Natural killer cell (primary cell): ENCODE measurements at regions not wholly inside any gene's neighbourhood (a gene's known extent, or its start where the extent isn't known, plus 50 kb on each side); places are given as distances from the start of the nearest gene placed in this dataset.
"Not testable (repeated sequence)": the region's sequence is repeated elsewhere in the genome, so short reads cannot be mapped to it uniquely, and the experiment has no call there.

Experiments used
- ATAC-seq, 3 donors: fragments of 150-1000 bp in 2 of 3; fragments of 200-7000 bp in 1 of 3; cut with Tn5 transposase; 1 replicate in 1 of 3; 2 replicates in 2 of 3; pipeline ENCODE4 v1.10.0; 2021; ENCODE audit warnings: mild to moderate bottlenecking in 2 of 3, moderate library complexity in 2 of 3
- DNase-seq, 2 donors: peaks; one replicate each; pipeline versions ENCODE4 v3.0.0 to v3.0.0-alpha.2; 2013 to 2021; ENCODE audit warnings: mixed read lengths in 1 of 2
- H3K27ac ChIP-seq: one replicate; pipeline ENCODE4 v1.5.1; 2013; ENCODE audit warnings: mild to moderate bottlenecking, low read length
- H3K27me3 ChIP-seq: one replicate; pipeline ENCODE4 v1.6.1; 2013; ENCODE audit warnings: low read length; ENCODE audit not compliant: control insufficient read depth, insufficient read depth
- H3K36me3 ChIP-seq: one replicate; pipeline ENCODE4 v1.6.1; 2013; ENCODE audit warnings: low read length; ENCODE audit not compliant: control insufficient read depth, insufficient read depth
- H3K4me1 ChIP-seq: one replicate; pipeline ENCODE4 v1.6.1; 2013; ENCODE audit warnings: low read length; ENCODE audit not compliant: control insufficient read depth, insufficient read depth
- H3K4me3 ChIP-seq: one replicate; pipeline ENCODE4 v1.5.1; 2013; ENCODE audit warnings: low read length
- H3K9me3 ChIP-seq: one replicate; pipeline ENCODE4 v1.6.1; 2013; ENCODE audit warnings: low read length; ENCODE audit not compliant: control insufficient read depth, insufficient read depth
- H3K27ac Mint-ChIP-seq, 2 donors: one replicate each; pipeline ENCODE4 v1.8.0; 2022; ENCODE audit warnings: mild to moderate bottlenecking in 2 of 2, mixed read lengths in 2 of 2, moderate library complexity in 1 of 2
- H3K27me3 Mint-ChIP-seq, 2 donors: one replicate each; pipeline ENCODE4 v1.8.0; 2022; ENCODE audit warnings: low read depth in 2 of 2, mixed read lengths in 2 of 2
- H3K36me3 Mint-ChIP-seq: one replicate; pipeline ENCODE4 v1.8.0; 2022; ENCODE audit warnings: mixed read lengths
- H3K4me1 Mint-ChIP-seq, 2 donors: one replicate each; pipeline ENCODE4 v1.8.0; 2022; ENCODE audit warnings: mixed read lengths in 2 of 2
- H3K4me3 Mint-ChIP-seq: one replicate; pipeline ENCODE4 v1.8.0; 2022; ENCODE audit warnings: mild to moderate bottlenecking, moderate library complexity, mixed read lengths
- H3K9me3 Mint-ChIP-seq, 2 donors: one replicate each; pipeline ENCODE4 v1.8.0; 2022; ENCODE audit warnings: mixed read lengths in 2 of 2
- WGBS: methylation state at CpG from one replicate; pipeline ENCODE4 v1.1.7; 2013; ENCODE audit warnings: missing lambda C conversion rate; ENCODE audit not compliant: insufficient coverage; 5-methylcytosine and 5-hydroxymethylcytosine counted together
- intact Hi-C: fragments of 100-400 bp; cut with micrococcal nuclease; formaldehyde crosslinking; loops from one replicate; pipeline ENCODE4 v1.14.2; 2022
- TF ChIP-seq, protein P1 (sequence below): fragments of 200-600 bp; IDR thresholded peaks from one replicate; pipeline ENCODE4 v1.8.0; 2022; ENCODE audit warnings: antibody characterized with exemption

GRCh38 chr1:187038784-187039183 is 210.0 kb downstream of the PLA2G4A start:
- H3K27ac ChIP-seq, result no peak overlapping the region
- intact Hi-C loops, result no loop called here
- H3K27me3 Mint-ChIP-seq, result no peaks in the 10 kb centered on the region
- no peak overlapping the region for H3K4me3 ChIP-seq
- 12% methylated on average over 1 of the region's 1 CpG for WGBS
- no peaks in the 10 kb centered on the region for H3K9me3 ChIP-seq
- no peaks in the 10 kb centered on the region for H3K27me3 ChIP-seq
- H3K27ac Mint-ChIP-seq, result no peak overlapping the region
- H3K9me3 Mint-ChIP-seq, result peaks cover 3 to 4% of the 10 kb centered on the region in 2 donors
- H3K4me1 ChIP-seq, result no peaks in the 10 kb centered on the region
- H3K36me3 Mint-ChIP-seq, result no peaks in the 10 kb centered on the region
- no peaks in the 10 kb centered on the region for H3K4me1 Mint-ChIP-seq
- H3K36me3 ChIP-seq, result no peaks in the 10 kb centered on the region
- TF ChIP-seq, protein P1, sequence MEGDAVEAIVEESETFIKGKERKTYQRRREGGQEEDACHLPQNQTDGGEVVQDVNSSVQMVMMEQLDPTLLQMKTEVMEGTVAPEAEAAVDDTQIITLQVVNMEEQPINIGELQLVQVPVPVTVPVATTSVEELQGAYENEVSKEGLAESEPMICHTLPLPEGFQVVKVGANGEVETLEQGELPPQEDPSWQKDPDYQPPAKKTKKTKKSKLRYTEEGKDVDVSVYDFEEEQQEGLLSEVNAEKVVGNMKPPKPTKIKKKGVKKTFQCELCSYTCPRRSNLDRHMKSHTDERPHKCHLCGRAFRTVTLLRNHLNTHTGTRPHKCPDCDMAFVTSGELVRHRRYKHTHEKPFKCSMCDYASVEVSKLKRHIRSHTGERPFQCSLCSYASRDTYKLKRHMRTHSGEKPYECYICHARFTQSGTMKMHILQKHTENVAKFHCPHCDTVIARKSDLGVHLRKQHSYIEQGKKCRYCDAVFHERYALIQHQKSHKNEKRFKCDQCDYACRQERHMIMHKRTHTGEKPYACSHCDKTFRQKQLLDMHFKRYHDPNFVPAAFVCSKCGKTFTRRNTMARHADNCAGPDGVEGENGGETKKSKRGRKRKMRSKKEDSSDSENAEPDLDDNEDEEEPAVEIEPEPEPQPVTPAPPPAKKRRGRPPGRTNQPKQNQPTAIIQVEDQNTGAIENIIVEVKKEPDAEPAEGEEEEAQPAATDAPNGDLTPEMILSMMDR, result no peak
- no peak for DNase-seq
- H3K4me3 Mint-ChIP-seq, result no peak overlapping the region
- no peak for ATAC-seq

- Histone ChIP-seq H3K9me3 (no peaks in the 10 kb centered on the region), H3K4me3 (no peak overlapping the region), H3K4me1 (no peaks in the 10 kb centered on the region), H3K36me3 (no peaks in the 10 kb centered on the region), H3K27ac (no peak overlapping the region), H3K27me3 (no peaks in the 10 kb centered on the region)
- peaks cover 3 to 4% of the 10 kb centered on the region in 2 donors for H3K9me3 Mint-ChIP-seq
- H3K4me1 Mint-ChIP-seq, result no peaks in the 10 kb centered on the region
- TF ChIP-seq, protein P1, result no peak
- ATAC-seq (no peak), DNase-seq (no peak)
- H3K36me3 Mint-ChIP-seq, result no peaks in the 10 kb centered on the region
- intact Hi-C loops, result no loop called here
- WGBS, result 93% methylated on average over 4 of the region's 4 CpGs
- H3K27me3 Mint-ChIP-seq, result no peaks in the 10 kb centered on the region
- no peak overlapping the region for H3K27ac Mint-ChIP-seq
- H3K4me3 Mint-ChIP-seq, result no peak overlapping the region
Observed at GRCh38 chr1:187041104-187041503, 212.4 kb downstream of the PLA2G4A start.

DNA sequence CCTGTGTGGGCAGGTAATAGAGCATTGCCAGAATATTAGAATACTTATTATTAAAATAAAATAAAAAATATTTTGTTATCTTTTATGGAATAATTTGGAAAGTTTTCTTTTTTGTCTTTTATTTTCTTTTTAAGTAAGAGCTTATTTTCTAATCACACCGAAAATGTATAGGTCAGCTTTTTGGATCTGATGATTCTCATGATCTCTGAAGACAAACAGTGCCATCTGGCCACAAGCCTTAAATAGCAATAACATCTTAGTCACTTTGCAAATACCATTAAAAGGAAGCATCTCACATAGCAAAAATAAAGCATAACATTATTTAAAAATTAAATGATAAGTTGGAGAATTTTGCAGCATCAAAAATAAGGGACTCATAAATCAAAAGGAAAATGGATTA is 213.8 kb downstream of the PLA2G4A start:
- H3K4me3 Mint-ChIP-seq, result no peak overlapping the region
- no peaks in the 10 kb centered on the region for H3K4me1 Mint-ChIP-seq
- Histone ChIP-seq H3K4me3 (no peak overlapping the region), H3K4me1 (no peaks in the 10 kb centered on the region), H3K27me3 (no peaks in the 10 kb centered on the region), H3K9me3 (no peaks in the 10 kb centered on the region), H3K36me3 (no peaks in the 10 kb centered on the region), H3K27ac (no peak overlapping the region)
- WGBS, result 83% methylated on average over 1 of the region's 1 CpG
- ATAC-seq (no peak), DNase-seq (no peak)
- H3K36me3 Mint-ChIP-seq, result no peaks in the 10 kb centered on the region
- no peaks in the 10 kb centered on the region for H3K27me3 Mint-ChIP-seq
- TF ChIP-seq, protein P1, result no peak
- no peak overlapping the region for H3K27ac Mint-ChIP-seq
- peaks cover 3 to 4% of the 10 kb centered on the region in 2 donors for H3K9me3 Mint-ChIP-seq
- intact Hi-C loops, result no loop called here

- H3K27me3 Mint-ChIP-seq, H3K36me3 Mint-ChIP-seq, H3K27me3 ChIP-seq, H3K27ac Mint-ChIP-seq, H3K9me3 Mint-ChIP-seq, ATAC-seq, H3K4me1 Mint-ChIP-seq, H3K36me3 ChIP-seq, H3K27ac ChIP-seq, H3K4me3 ChIP-seq, intact Hi-C loops, H3K9me3 ChIP-seq, DNase-seq, H3K4me3 Mint-ChIP-seq, H3K4me1 ChIP-seq: not testable (repeated sequence)
Observed at GRCh38 chr1:187043433-187043832, 214.7 kb downstream of the PLA2G4A start.
